Stomach (tissue), 8 donors: ENCODE measurements at regions not wholly inside any gene's neighbourhood (a gene's known extent, or its start where the extent isn't known, plus 50 kb on each side); places are given as distances from the start of the nearest gene placed in this dataset.
"Not testable (repeated sequence)": the region's sequence is repeated elsewhere in the genome, so short reads cannot be mapped to it uniquely, and the experiment has no call there.

Source experiments
- DNase-seq, 2 donors: peaks; one replicate each; pipeline versions ENCODE4 v3.0.0 to v3.0.0-alpha.2; 2013 to 2019
- H3K27ac ChIP-seq, 5 donors: fragments of 200-600 bp in 4 of 5; sonication (generic) in 4 of 5; one replicate each; pipeline ENCODE4 v1.5.1; 2013 to 2019; ENCODE audit warnings: mild to moderate bottlenecking in 1 of 5, moderate library complexity in 1 of 5
- H3K27me3 ChIP-seq, 3 donors: fragments of 200-600 bp; sonication (generic); one replicate each; pipeline ENCODE4 v1.5.1; 2017 to 2019; ENCODE audit warnings: mixed run types in 1 of 3
- H3K36me3 ChIP-seq, 4 donors: fragments of 200-600 bp; sonication (generic); 1 replicate in 3 of 4; 2 replicates in 1 of 4; pipeline ENCODE4 v1.5.1; 2016 to 2019
- H3K4me1 ChIP-seq, 4 donors: fragments of 200-600 bp; sonication (generic); one replicate each; pipeline ENCODE4 v1.5.1; 2016 to 2019
- H3K4me3 ChIP-seq, 4 donors: fragments of 200-600 bp; sonication (generic) in 3 of 4; one replicate each; pipeline ENCODE4 v1.5.1; 2016 to 2019; ENCODE audit warnings: mild to moderate bottlenecking in 1 of 4
- H3K9me3 ChIP-seq, 4 donors: fragments of 200-600 bp; sonication (generic); one replicate each; pipeline ENCODE4 v1.5.1; 2016 to 2019
- CTCF ChIP-seq, 7 experiments: fragments of 450-650 bp in 4 of 7; fragments of 200-600 bp in 3 of 7; sonication (generic) in 3 of 7; IDR thresholded peaks; one replicate each; pipeline ENCODE4 v1.5.1; 2016 to 2019; ENCODE audit warnings: antibody characterized with exemption in 7 of 7, control low read depth in 2 of 7, mild to moderate bottlenecking in 1 of 7
- EP300 ChIP-seq: sonication (generic); formaldehyde crosslinking; IDR thresholded peaks from one replicate; pipeline ENCODE4 v1.6.1; 2017; ENCODE audit warnings: antibody characterized with exemption
- POLR2A ChIP-seq, 4 donors: fragments of 450-650 bp; IDR thresholded peaks; one replicate each; pipeline ENCODE4 v1.6.1; 2016; ENCODE audit warnings: antibody characterized with exemption in 4 of 4, control low read depth in 2 of 4, mild to moderate bottlenecking in 1 of 4, moderate library complexity in 1 of 4
- POLR2AphosphoS5 ChIP-seq, 3 donors: sonication (generic); formaldehyde crosslinking; IDR thresholded peaks; one replicate each; pipeline ENCODE4 v1.6.1; 2016; ENCODE audit warnings: antibody characterized with exemption in 3 of 3
- WGBS, 5 donors: extraction: QIAGEN DNeasy Blood & Tissue Kit in 3 of 5; methylation state at CpG; one replicate each; pipeline versions ENCODE4 v1.1.5 to v1.1.7; 2013 to 2018; 5-methylcytosine and 5-hydroxymethylcytosine counted together
- intact Hi-C: fragments of 100-400 bp; cut with DNase I; formaldehyde crosslinking; loops from one replicate; pipeline ENCODE4 v1.15.1; 2023; ENCODE audit warnings: low total_unique reads
- donor health status: healthy with polysubstance abuse.
- donor health status: Bipolar disorder and iron deficiency.
- donor health status: healthy.

- H3K36me3 ChIP-seq = no peaks in the 10 kb centered on the region
- 76 to 96% (median 89%) methylated on average over 1 to 3 of the region's 3 CpGs for WGBS, 5 donors
- intact Hi-C loops = no loop called here
- H3K27ac ChIP-seq = no peak overlapping the region
- peaks cover 0 to 4% (median 0%) of the 10 kb centered on the region in 3 donors for H3K27me3 ChIP-seq
- DNase-seq = no peak
- peaks cover 0 to 14% (median 6%) of the 10 kb centered on the region in 4 donors for H3K9me3 ChIP-seq
- TF ChIP-seq POLR2AphosphoS5 (IDR thresholded peaks at IDR 0.05) = no peak
- no peak for TF ChIP-seq POLR2A (IDR thresholded peaks at IDR 0.05)
- TF ChIP-seq EP300 = no peak
- TF ChIP-seq CTCF (IDR thresholded peaks at IDR 0.05) = no peak
- no peak overlapping the region for H3K4me3 ChIP-seq
- no peaks in the 10 kb centered on the region for H3K4me1 ChIP-seq
Observed at GRCh38 chrX:47722260-47722659, 63.3 kb upstream of the UXT start.

- DNase-seq, H3K27ac ChIP-seq, H3K4me1 ChIP-seq, H3K27me3 ChIP-seq, H3K9me3 ChIP-seq, H3K4me3 ChIP-seq, H3K36me3 ChIP-seq, intact Hi-C loops: not testable (repeated sequence)
- 70 to 82% (median 79%) methylated on average over 3 of the region's 3 CpGs for WGBS, 5 donors
Observed at GRCh38 chrX:47715078-47715477, 56.1 kb upstream of the UXT start.

GRCh38 chrX:47712675-47713074, 53.7 kb upstream of the UXT start:
- WGBS, 5 donors = 6 to 41% (median 15%) methylated on average over 4 of the region's 4 CpGs
- H3K27me3 ChIP-seq, H3K36me3 ChIP-seq, H3K4me1 ChIP-seq, intact Hi-C loops, H3K27ac ChIP-seq, H3K4me3 ChIP-seq, DNase-seq, H3K9me3 ChIP-seq: not testable (repeated sequence)

- WGBS, 5 donors = 46 to 95% (median 71%) methylated on average over 1 of the region's 1 CpG
- intact Hi-C loops = no loop called here
- Histone ChIP-seq H3K4me1 (no peaks in the 10 kb centered on the region), H3K27me3 (no peaks in the 10 kb centered on the region), H3K4me3 (no peak overlapping the region), H3K27ac (no peak overlapping the region), H3K9me3 (peaks cover 0 to 4% (median 0%) of the 10 kb centered on the region in 4 donors), H3K36me3 (no peaks in the 10 kb centered on the region)
- DNase-seq = no peak
- TF ChIP-seq EP300 (no peak), CTCF (IDR thresholded peaks at IDR 0.05) (no peak), POLR2AphosphoS5 (IDR thresholded peaks at IDR 0.05) (no peak), POLR2A (IDR thresholded peaks at IDR 0.05) (no peak)
Observed at GRCh38 chrX:47710252-47710651, 51.3 kb upstream of the UXT start.
